ENCODE measurements at regions not wholly inside any gene's neighbourhood (a gene's known extent, or its start where the extent isn't known, plus 50 kb on each side); places are given as distances from the start of the nearest gene placed in this dataset.

- intact Hi-C loops (cut with micrococcal nuclease), result no loop called here
- POLR2A ChIA-PET, result no interaction called here
- no peaks in the 10 kb centered on the region for H3K36me3 ChIP-seq (replicated peaks in 1 of 2; ENCODE audit: control extremely low read depth in 1 of 2, control insufficient read depth in 1 of 2, extremely low read depth in 1 of 2, insufficient read depth in 2 of 2, low read length in 1 of 2)
- no peaks in the 10 kb centered on the region for H3K4me1 ChIP-seq (ENCODE audit: control insufficient read depth in 2 of 2, insufficient read depth in 2 of 2, low read length in 2 of 2)
- H3K79me2 ChIP-seq (ENCODE audit: control insufficient read depth, insufficient read depth, low read length), result no peaks in the 10 kb centered on the region
- DNase-seq (no peak), ATAC-seq (ENCODE audit: low read depth) (no peak)
- no peaks in the 10 kb centered on the region for H3K9me3 ChIP-seq (ENCODE audit: control extremely low read depth in 1 of 3, control insufficient read depth in 2 of 3, insufficient read depth in 1 of 3, low read length in 2 of 3)
- no peak for TF ChIP-seq EZH2 (IDR thresholded peaks at IDR 0.05; ENCODE audit: borderline replicate concordance, insufficient read depth, low read depth, low read length, poor library complexity, severe bottlenecking)
- no peak overlapping the region for H3K4me2 ChIP-seq (replicated peaks; ENCODE audit: low read depth, low read length, poor library complexity, severe bottlenecking)
- 100% methylated on average over 1 of the region's 3 CpGs for WGBS (ENCODE audit: insufficient coverage)
- H4K20me1 ChIP-seq (ENCODE audit: control insufficient read depth, insufficient read depth, low read length, poor library complexity, severe bottlenecking), result no peaks in the 10 kb centered on the region
- H3K9ac ChIP-seq (ENCODE audit: low read length), result no peak overlapping the region
- no peak overlapping the region for H2AFZ ChIP-seq (ENCODE audit: insufficient read depth, low read depth, low read length, poor library complexity, severe bottlenecking)
- CTCF ChIA-PET, result no interaction called here
- Mint-ChIP-seq H3K9me3 (ENCODE audit: insufficient read depth) (peaks cover 3% of the 10 kb centered on the region), H3K4me1 (no peaks in the 10 kb centered on the region), H3K27ac (no peak overlapping the region), H3K4me3 (no peak overlapping the region), H3K27me3 (no peaks in the 10 kb centered on the region)
- H3K4me3 ChIP-seq (ENCODE audit: control extremely low read depth in 1 of 5, extremely low read depth in 1 of 5, insufficient read depth in 1 of 5, low read depth in 2 of 5, low read length in 4 of 5), result no peak overlapping the region
- no peak overlapping the region for H3K27ac ChIP-seq (ENCODE audit: low read length in 2 of 2)
- no peaks in the 10 kb centered on the region for H3K27me3 ChIP-seq (replicated peaks in 1 of 4; ENCODE audit: control extremely low read depth in 1 of 4, control insufficient read depth in 3 of 4, insufficient read depth in 4 of 4, low read length in 3 of 4)
Measured at GRCh38 chr2:139480161-139480650, 700.0 kb upstream of the NXPH2 start.

GRCh38 chr2:139478165-139478914 lies 698.1 kb upstream of the NXPH2 start:
- Histone ChIP-seq H3K9ac (ENCODE audit: low read length) (no peak overlapping the region), H3K27me3 (replicated peaks in 1 of 4; ENCODE audit: control extremely low read depth in 1 of 4, control insufficient read depth in 3 of 4, insufficient read depth in 4 of 4, low read length in 3 of 4) (no peaks in the 10 kb centered on the region), H3K36me3 (replicated peaks in 1 of 2; ENCODE audit: control extremely low read depth in 1 of 2, control insufficient read depth in 1 of 2, extremely low read depth in 1 of 2, insufficient read depth in 2 of 2, low read length in 1 of 2) (no peaks in the 10 kb centered on the region), H3K9me3 (ENCODE audit: control extremely low read depth in 1 of 3, control insufficient read depth in 2 of 3, insufficient read depth in 1 of 3, low read length in 2 of 3) (no peaks in the 10 kb centered on the region), H3K27ac (ENCODE audit: low read length in 2 of 2) (no peak overlapping the region), H4K20me1 (ENCODE audit: control insufficient read depth, insufficient read depth, low read length, poor library complexity, severe bottlenecking) (no peaks in the 10 kb centered on the region), H3K4me1 (ENCODE audit: control insufficient read depth in 2 of 2, insufficient read depth in 2 of 2, low read length in 2 of 2) (no peaks in the 10 kb centered on the region), H3K79me2 (ENCODE audit: control insufficient read depth, insufficient read depth, low read length) (no peaks in the 10 kb centered on the region), H3K4me3 (ENCODE audit: control extremely low read depth in 1 of 5, extremely low read depth in 1 of 5, insufficient read depth in 1 of 5, low read depth in 2 of 5, low read length in 4 of 5) (no peak overlapping the region), H3K4me2 (replicated peaks; ENCODE audit: low read depth, low read length, poor library complexity, severe bottlenecking) (no peak overlapping the region), H2AFZ (ENCODE audit: insufficient read depth, low read depth, low read length, poor library complexity, severe bottlenecking) (no peak overlapping the region)
- TF ChIP-seq CTCF (IDR thresholded peaks at IDR 0.05) (no peak), EZH2 (IDR thresholded peaks at IDR 0.05; ENCODE audit: borderline replicate concordance, insufficient read depth, low read depth, low read length, poor library complexity, severe bottlenecking) (no peak)
- Mint-ChIP-seq H3K27me3 (no peaks in the 10 kb centered on the region), H3K4me1 (no peaks in the 10 kb centered on the region), H3K4me3 (no peak overlapping the region), H3K27ac (no peak overlapping the region), H3K9me3 (ENCODE audit: insufficient read depth) (peaks cover 3% of the 10 kb centered on the region)
- intact Hi-C loops (cut with micrococcal nuclease), result no loop called here
- no peak for ATAC-seq (ENCODE audit: low read depth)
- DNase-seq, result no peak
- CTCF ChIA-PET, result no interaction called here
- no CpG with 5 or more reads among the region's 3 CpGs for WGBS (ENCODE audit: insufficient coverage)
- POLR2A ChIA-PET, result no interaction called here

Measured in B cell (primary cell).